Keratinocyte (primary cell): ENCODE measurements at regions not wholly inside any gene's neighbourhood (a gene's known extent, or its start where the extent isn't known, plus 50 kb on each side); places are given as distances from the start of the nearest gene placed in this dataset.
"Not testable (repeated sequence)": the region's sequence is repeated elsewhere in the genome, so short reads cannot be mapped to it uniquely, and the experiment has no call there.

Experiments used
- DNase-seq: peaks from one replicate; pipeline ENCODE4 v3.0.0-alpha.2; 2011; ENCODE audit warnings: low read depth, missing footprints, low spot score
- FAIRE-seq: peaks from 2 replicates; lab custom pipeline; 2011; peaks lifted over from hg19 to GRCh38; lab: Jason Lieb, UNC
- H2AFZ ChIP-seq: 2 replicates; pipeline ENCODE4 v1.6.0; 2012; ENCODE audit warnings: low read length, control low read depth, inconsistent platforms; ENCODE audit not compliant: control insufficient read depth
- H3K27ac ChIP-seq: 2 replicates; pipeline ENCODE4 v1.5.1; 2011; ENCODE audit warnings: low read length; ENCODE audit not compliant: control insufficient read depth, insufficient read depth
- H3K27me3 ChIP-seq: 3 replicates; pipeline ENCODE4 v1.6.0; 2011; ENCODE audit warnings: low read length; ENCODE audit not compliant: control insufficient read depth, insufficient read depth; ENCODE audit errors: extremely low read depth
- H3K36me3 ChIP-seq, 2 experiments: 2 replicates in 1 of 2; 3 replicates in 1 of 2; pipeline ENCODE4 v1.5.1; 2011; ENCODE audit warnings: low read length in 2 of 2, mild to moderate bottlenecking in 1 of 2; ENCODE audit not compliant: control insufficient read depth in 2 of 2, insufficient read depth in 2 of 2; ENCODE audit errors: extremely low read depth in 1 of 2
- H3K4me1 ChIP-seq: 3 replicates; pipeline ENCODE4 v1.5.1; 2011; ENCODE audit warnings: low read length; ENCODE audit not compliant: control insufficient read depth, insufficient read depth; ENCODE audit errors: extremely low read depth
- H3K4me2 ChIP-seq: 3 replicates; pipeline ENCODE4 v1.6.0; 2011; ENCODE audit warnings: low read depth, low read length; ENCODE audit not compliant: control insufficient read depth, insufficient read depth; ENCODE audit errors: extremely low read depth
- H3K4me3 ChIP-seq, 3 experiments: fragments of 200-600 bp in 1 of 3; sonication (generic) in 1 of 3; 2 replicates in 2 of 3; 3 replicates in 1 of 3; pipeline ENCODE4 v1.5.1; 2011 to 2016; ENCODE audit warnings: low read length in 3 of 3, mild to moderate bottlenecking in 3 of 3, control low read depth in 2 of 3, inconsistent platforms in 1 of 3, low read depth in 1 of 3, mixed read lengths in 1 of 3, mixed run types in 1 of 3, moderate library complexity in 1 of 3; ENCODE audit not compliant: control insufficient read depth in 2 of 3, insufficient read depth in 2 of 3; ENCODE audit errors: extremely low read depth in 1 of 3
- H3K79me2 ChIP-seq: 2 replicates; pipeline ENCODE4 v1.6.0; 2012; ENCODE audit warnings: low read length; ENCODE audit not compliant: control insufficient read depth, insufficient read depth
- H3K9ac ChIP-seq: 3 replicates; pipeline ENCODE4 v1.6.0; 2011; ENCODE audit warnings: low read length; ENCODE audit not compliant: control insufficient read depth, insufficient read depth; ENCODE audit errors: extremely low read depth
- H3K9me1 ChIP-seq: 3 replicates; pipeline ENCODE4 v1.6.0; 2011; ENCODE audit warnings: low read length; ENCODE audit not compliant: control insufficient read depth, insufficient read depth; ENCODE audit errors: extremely low read depth
- H3K9me3 ChIP-seq: 2 replicates; pipeline ENCODE4 v1.5.1; 2012; ENCODE audit warnings: low read depth, low read length; ENCODE audit not compliant: control insufficient read depth
- H4K20me1 ChIP-seq: 3 replicates; pipeline ENCODE4 v1.6.0; 2011; ENCODE audit warnings: low read length; ENCODE audit not compliant: control insufficient read depth, insufficient read depth; ENCODE audit errors: extremely low read depth
- CTCF ChIP-seq, 3 experiments: IDR thresholded peaks in 1 of 3; conservative IDR thresholded peaks in 1 of 3; optimal IDR thresholded peaks in 1 of 3; 2 replicates in 2 of 3; 3 replicates in 1 of 3; pipeline versions ENCODE3 to v1.5.1; 2011; ENCODE audit warnings: low read length in 3 of 3, mild to moderate bottlenecking in 3 of 3, moderate library complexity in 2 of 3, control low read depth in 1 of 3, inconsistent platforms in 1 of 3; ENCODE audit not compliant: insufficient read depth in 2 of 3; ENCODE audit errors: extremely low read depth in 1 of 3
- EZH2 ChIP-seq: IDR thresholded peaks from one replicate; pipeline ENCODE4 v1.6.1; 2012; ENCODE audit warnings: inconsistent platforms, mild to moderate bottlenecking, low read length, moderate library complexity
- dilution Hi-C: fragments of 300-500 bp; cut with MboI; formaldehyde crosslinking; loops from one replicate; pipeline ENCODE4 v1.7.0; 2020; ENCODE audit warnings: low sequenced_read_pairs; ENCODE audit not compliant: extremely low pct_ligation_motif_present

GRCh38 chr6:144408161-144408560 is 123.0 kb downstream of the UTRN start:
- DNase-seq: no peak
- no peaks in the 10 kb centered on the region for H3K36me3 ChIP-seq
- H3K4me1 ChIP-seq: no peaks in the 10 kb centered on the region
- H3K4me3 ChIP-seq: no peak overlapping the region
- H3K27ac ChIP-seq: no peak overlapping the region
- dilution Hi-C loops: no loop called here
- H2AFZ ChIP-seq: no peak overlapping the region
- no peaks in the 10 kb centered on the region for H3K27me3 ChIP-seq
- no peaks in the 10 kb centered on the region for H3K9me3 ChIP-seq
- no peak overlapping the region for H3K9ac ChIP-seq
- TF ChIP-seq CTCF (optimal IDR thresholded peaks at IDR 0.05 in 1 of 3, IDR thresholded peaks at IDR 0.05 in 1 of 3, conservative IDR thresholded peaks at IDR 0.05 in 1 of 3; ENCODE audit: extremely low read depth in 1 of 3, insufficient read depth in 2 of 3, low read length in 3 of 3) (no peak), EZH2 (no peak)
- no peak for FAIRE-seq
- no peak overlapping the region for H3K4me2 ChIP-seq
- H3K9me1 ChIP-seq: no peaks in the 10 kb centered on the region
- H4K20me1 ChIP-seq: no peaks in the 10 kb centered on the region
- peaks cover 5% of the 10 kb centered on the region for H3K79me2 ChIP-seq

- Histone ChIP-seq H3K9me1 (no peaks in the 10 kb centered on the region), H3K4me1 (no peaks in the 10 kb centered on the region), H3K9ac (no peak overlapping the region), H3K27me3 (no peaks in the 10 kb centered on the region), H3K9me3 (no peaks in the 10 kb centered on the region), H3K4me3 (no peak overlapping the region), H3K79me2 (peaks cover 7% of the 10 kb centered on the region), H2AFZ (no peak overlapping the region), H3K4me2 (no peak overlapping the region), H3K27ac (no peak overlapping the region), H4K20me1 (no peaks in the 10 kb centered on the region), H3K36me3 (no peaks in the 10 kb centered on the region)
- TF ChIP-seq CTCF (optimal IDR thresholded peaks at IDR 0.05 in 1 of 3, IDR thresholded peaks at IDR 0.05 in 1 of 3, conservative IDR thresholded peaks at IDR 0.05 in 1 of 3; ENCODE audit: extremely low read depth in 1 of 3, insufficient read depth in 2 of 3, low read length in 3 of 3): no peak
- TF ChIP-seq EZH2: no peak
- DNase-seq: no peak
- dilution Hi-C loops: no loop called here
- no peak for FAIRE-seq
Measured at GRCh38 chr6:144410059-144410458, 124.9 kb downstream of the UTRN start.

GRCh38 chr6:144410574-144410973 is 125.4 kb downstream of the UTRN start:
- FAIRE-seq, H3K4me2 ChIP-seq, H3K27ac ChIP-seq, H3K27me3 ChIP-seq, H3K79me2 ChIP-seq, DNase-seq, H3K9me1 ChIP-seq, H2AFZ ChIP-seq, H3K9me3 ChIP-seq, H3K4me1 ChIP-seq, H3K36me3 ChIP-seq, H3K4me3 ChIP-seq, H3K9ac ChIP-seq, H4K20me1 ChIP-seq, dilution Hi-C loops: not testable (repeated sequence)
